ENCODE measurements at regions not wholly inside any gene's neighbourhood (a gene's known extent, or its start where the extent isn't known, plus 50 kb on each side); places are given as distances from the start of the nearest gene placed in this dataset.

DNA sequence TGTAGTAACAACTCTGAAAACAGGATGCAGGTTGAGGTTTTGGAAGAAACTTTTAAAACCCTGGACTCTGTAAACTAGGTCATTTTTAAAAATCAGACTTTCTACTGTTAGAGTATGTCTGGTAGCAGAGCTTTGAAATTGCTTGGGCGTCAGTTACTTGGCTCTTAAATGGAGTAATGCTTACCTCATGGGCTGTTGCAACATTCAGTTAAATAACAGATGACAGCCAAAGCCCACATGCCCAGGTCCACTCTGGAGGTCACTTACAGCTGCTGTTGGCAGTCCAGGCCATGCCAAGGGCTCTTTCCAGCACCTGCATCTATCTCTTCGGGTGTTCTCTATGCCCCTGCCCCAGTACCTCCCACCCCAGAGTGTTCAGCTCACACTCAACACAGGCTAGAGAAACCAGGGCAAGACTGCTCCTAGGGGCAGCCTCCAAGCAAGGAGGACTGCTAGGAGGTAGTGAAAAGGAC lies 96.4 kb downstream of the BANF2 start:
- TF ChIP-seq EZH2phosphoT487 (IDR thresholded peaks at IDR 0.05; ENCODE audit: low read depth) = no peak
- TF ChIP-seq, protein P1, sequence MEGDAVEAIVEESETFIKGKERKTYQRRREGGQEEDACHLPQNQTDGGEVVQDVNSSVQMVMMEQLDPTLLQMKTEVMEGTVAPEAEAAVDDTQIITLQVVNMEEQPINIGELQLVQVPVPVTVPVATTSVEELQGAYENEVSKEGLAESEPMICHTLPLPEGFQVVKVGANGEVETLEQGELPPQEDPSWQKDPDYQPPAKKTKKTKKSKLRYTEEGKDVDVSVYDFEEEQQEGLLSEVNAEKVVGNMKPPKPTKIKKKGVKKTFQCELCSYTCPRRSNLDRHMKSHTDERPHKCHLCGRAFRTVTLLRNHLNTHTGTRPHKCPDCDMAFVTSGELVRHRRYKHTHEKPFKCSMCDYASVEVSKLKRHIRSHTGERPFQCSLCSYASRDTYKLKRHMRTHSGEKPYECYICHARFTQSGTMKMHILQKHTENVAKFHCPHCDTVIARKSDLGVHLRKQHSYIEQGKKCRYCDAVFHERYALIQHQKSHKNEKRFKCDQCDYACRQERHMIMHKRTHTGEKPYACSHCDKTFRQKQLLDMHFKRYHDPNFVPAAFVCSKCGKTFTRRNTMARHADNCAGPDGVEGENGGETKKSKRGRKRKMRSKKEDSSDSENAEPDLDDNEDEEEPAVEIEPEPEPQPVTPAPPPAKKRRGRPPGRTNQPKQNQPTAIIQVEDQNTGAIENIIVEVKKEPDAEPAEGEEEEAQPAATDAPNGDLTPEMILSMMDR (IDR thresholded peaks at IDR 0.05; ENCODE audit: low read depth, low read length) = no peak
- Histone ChIP-seq H3K9me3 (ENCODE audit: insufficient read depth, low read length) (no peaks in the 10 kb centered on the region), H3K9ac (ENCODE audit: low read length) (no peak overlapping the region), H3K4me1 (ENCODE audit: low read length) (no peaks in the 10 kb centered on the region), H3K4me3 (ENCODE audit: low read length) (no peak overlapping the region), H4K20me1 (ENCODE audit: insufficient read depth, low read length) (no peaks in the 10 kb centered on the region), H3K27me3 (ENCODE audit: low read depth, low read length) (peaks cover 47% of the 10 kb centered on the region), H2AFZ (ENCODE audit: low read depth, low read length) (no peak overlapping the region), H3K27ac (ENCODE audit: low read length) (no peak overlapping the region), H3K79me2 (ENCODE audit: low read length) (no peaks in the 10 kb centered on the region), H3K4me2 (ENCODE audit: low read length) (no peak overlapping the region), H3K36me3 (replicated peaks; ENCODE audit: low read depth, low read length) (no peaks in the 10 kb centered on the region)

DNA sequence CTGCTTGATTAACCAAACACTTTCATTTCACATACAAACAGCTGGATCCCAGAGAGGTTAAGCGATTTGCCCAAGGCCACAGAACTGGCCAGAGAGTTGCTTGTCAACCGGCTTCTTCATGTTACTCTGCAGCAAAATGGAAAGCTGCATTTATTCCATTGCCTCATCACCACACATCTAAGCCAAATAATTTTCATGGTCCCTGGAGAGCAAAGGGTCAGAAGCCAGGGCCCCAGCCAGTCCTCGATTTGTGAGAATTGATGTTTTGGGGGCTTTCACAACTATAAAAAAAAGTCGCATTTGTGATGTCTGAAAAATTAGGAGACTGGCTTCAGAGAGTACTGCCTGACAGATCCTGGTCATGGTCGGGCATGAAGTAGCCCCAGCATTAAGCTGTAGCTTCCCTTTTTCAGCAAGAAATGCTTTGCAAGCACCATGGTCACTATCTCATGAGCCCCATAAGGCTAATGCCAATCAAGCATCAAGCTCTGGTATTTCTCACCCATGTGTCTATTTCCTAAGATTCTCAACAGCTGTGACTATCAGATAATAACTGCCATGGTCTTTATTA lies 95.8 kb downstream of the BANF2 start:
- H3K4me2 ChIP-seq (ENCODE audit: low read length) = no peak overlapping the region
- no peak overlapping the region for H3K9ac ChIP-seq (ENCODE audit: low read length)
- H3K9me3 ChIP-seq (ENCODE audit: insufficient read depth, low read length) = no peaks in the 10 kb centered on the region
- no peak overlapping the region for H3K4me3 ChIP-seq (ENCODE audit: low read length)
- no peaks in the 10 kb centered on the region for H3K79me2 ChIP-seq (ENCODE audit: low read length)
- H2AFZ ChIP-seq (ENCODE audit: low read depth, low read length) = no peak overlapping the region
- peaks cover 43% of the 10 kb centered on the region for H3K27me3 ChIP-seq (ENCODE audit: low read depth, low read length)
- no peaks in the 10 kb centered on the region for H4K20me1 ChIP-seq (ENCODE audit: insufficient read depth, low read length)
- no peaks in the 10 kb centered on the region for H3K4me1 ChIP-seq (ENCODE audit: low read length)
- H3K27ac ChIP-seq (ENCODE audit: low read length) = no peak overlapping the region
- H3K36me3 ChIP-seq (replicated peaks; ENCODE audit: low read depth, low read length) = no peaks in the 10 kb centered on the region
- TF ChIP-seq EZH2phosphoT487 (IDR thresholded peaks at IDR 0.05; ENCODE audit: low read depth) = no peak

DNA sequence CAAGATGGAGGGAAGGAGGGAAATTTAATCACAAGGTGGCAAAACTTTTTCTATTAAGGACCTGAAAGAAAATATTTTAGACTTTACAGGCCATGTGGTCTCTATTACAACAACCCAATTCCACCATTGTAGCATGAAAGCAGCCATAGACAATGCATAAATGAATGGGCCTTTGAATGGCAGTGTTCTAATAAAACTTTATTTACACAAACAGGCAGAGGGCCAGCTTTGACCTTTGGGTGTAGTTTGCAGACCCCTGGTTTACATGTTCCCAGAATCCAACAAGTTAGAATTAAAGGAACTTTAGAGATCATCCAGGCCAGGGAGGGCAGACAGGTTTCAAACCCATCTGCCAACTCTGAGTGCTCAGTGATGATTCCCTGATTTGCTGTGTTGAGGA lies 95.2 kb downstream of the BANF2 start:
- Histone ChIP-seq H3K4me1 (ENCODE audit: low read length) (no peaks in the 10 kb centered on the region), H3K79me2 (ENCODE audit: low read length) (no peaks in the 10 kb centered on the region), H3K4me2 (ENCODE audit: low read length) (no peak overlapping the region), H3K4me3 (ENCODE audit: low read length) (no peak overlapping the region), H3K36me3 (replicated peaks; ENCODE audit: low read depth, low read length) (no peaks in the 10 kb centered on the region), H3K9me3 (ENCODE audit: insufficient read depth, low read length) (no peaks in the 10 kb centered on the region), H3K9ac (ENCODE audit: low read length) (no peak overlapping the region), H3K27me3 (ENCODE audit: low read depth, low read length) (peaks cover 43% of the 10 kb centered on the region), H3K27ac (ENCODE audit: low read length) (no peak overlapping the region), H4K20me1 (ENCODE audit: insufficient read depth, low read length) (no peaks in the 10 kb centered on the region), H2AFZ (ENCODE audit: low read depth, low read length) (no peak overlapping the region)
- TF ChIP-seq, protein P1 (IDR thresholded peaks at IDR 0.05; ENCODE audit: low read depth, low read length) = no peak
- no peak for TF ChIP-seq EZH2phosphoT487 (IDR thresholded peaks at IDR 0.05; ENCODE audit: low read depth)

DNA sequence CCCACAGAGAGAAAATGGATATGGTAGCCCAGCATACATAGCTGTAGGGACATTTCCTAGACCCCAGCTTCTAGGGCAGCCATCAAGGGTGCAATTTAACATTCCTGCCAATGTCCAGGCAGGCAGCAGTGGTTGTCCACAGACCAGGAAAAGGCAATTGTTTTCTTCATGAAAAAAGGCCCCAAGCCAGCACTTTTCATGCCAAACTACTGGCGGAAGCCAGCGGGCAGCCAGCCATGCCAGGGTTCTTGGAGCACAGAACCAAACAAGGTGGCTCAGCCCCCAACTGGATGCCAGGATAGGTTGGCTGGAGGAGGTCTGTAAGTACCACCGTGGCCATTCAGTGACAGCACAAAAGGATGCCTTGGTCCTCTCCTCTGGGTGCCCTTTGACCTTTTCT lies 94.6 kb downstream of the BANF2 start:
- no peaks in the 10 kb centered on the region for H4K20me1 ChIP-seq (ENCODE audit: insufficient read depth, low read length)
- no peak overlapping the region for H2AFZ ChIP-seq (ENCODE audit: low read depth, low read length)
- H3K4me3 ChIP-seq (ENCODE audit: low read length) = no peak overlapping the region
- H3K9me3 ChIP-seq (ENCODE audit: insufficient read depth, low read length) = no peaks in the 10 kb centered on the region
- H3K4me2 ChIP-seq (ENCODE audit: low read length) = no peak overlapping the region
- H3K79me2 ChIP-seq (ENCODE audit: low read length) = no peaks in the 10 kb centered on the region
- H3K4me1 ChIP-seq (ENCODE audit: low read length) = no peaks in the 10 kb centered on the region
- no peak overlapping the region for H3K9ac ChIP-seq (ENCODE audit: low read length)
- TF ChIP-seq EZH2phosphoT487 (IDR thresholded peaks at IDR 0.05; ENCODE audit: low read depth) = no peak
- TF ChIP-seq, protein P1 (IDR thresholded peaks at IDR 0.05; ENCODE audit: low read depth, low read length) = no peak
- H3K27me3 ChIP-seq (ENCODE audit: low read depth, low read length) = peaks cover 45% of the 10 kb centered on the region
- no peak overlapping the region for H3K27ac ChIP-seq (ENCODE audit: low read length)
- no peaks in the 10 kb centered on the region for H3K36me3 ChIP-seq (replicated peaks; ENCODE audit: low read depth, low read length)
